Hepatocyte (in vitro differentiated cells): ENCODE measurements at regions not wholly inside any gene's neighbourhood (a gene's known extent, or its start where the extent isn't known, plus 50 kb on each side); places are given as distances from the start of the nearest gene placed in this dataset.

ENCODE experiments used
- CTCF ChIP-seq: fragments of 200-600 bp; sonication (generic); IDR thresholded peaks from 2 replicates; pipeline ENCODE4 v1.5.1; 2016; ENCODE audit warnings: antibody characterized with exemption, mild to moderate bottlenecking; ENCODE audit not compliant: poor library complexity
- EZH2 ChIP-seq: fragments of 200-600 bp; sonication (generic); IDR thresholded peaks from 2 replicates; pipeline ENCODE4 v1.6.1; 2016; ENCODE audit warnings: antibody characterized with exemption, mild to moderate bottlenecking, borderline replicate concordance
- EZH2phosphoT487 ChIP-seq: fragments of 200-600 bp; sonication (generic); IDR thresholded peaks from one replicate; pipeline ENCODE4 v1.6.1; 2018; ENCODE audit warnings: antibody characterized with exemption, mild to moderate bottlenecking, low read depth, moderate library complexity; ENCODE audit not compliant: unreplicated experiment, severe bottlenecking

DNA sequence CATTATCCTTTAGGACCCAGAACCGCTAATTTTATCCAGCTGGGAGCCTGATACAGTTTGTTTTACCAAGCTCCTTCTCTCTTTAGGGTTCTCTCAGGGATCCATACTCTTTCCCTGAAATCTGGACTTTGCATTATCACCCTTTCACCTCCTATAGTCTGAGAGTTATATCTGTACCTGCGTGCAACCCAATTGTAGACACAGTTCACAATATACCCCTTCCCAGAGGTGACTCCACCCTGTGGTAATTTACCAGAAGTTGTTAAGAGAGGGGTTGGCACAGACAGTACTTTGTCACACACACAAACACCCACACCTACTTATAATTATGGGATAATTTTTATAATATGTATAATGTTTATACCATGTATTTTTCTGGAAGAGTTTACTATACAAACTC is 275.8 kb upstream of the NR3C2 start:
- TF ChIP-seq CTCF: no peak
- no peak for TF ChIP-seq EZH2phosphoT487
- TF ChIP-seq EZH2: no peak
